Right ventricle myocardium inferior (tissue), 1 donor: ENCODE measurements at regions not wholly inside any gene's neighbourhood (a gene's known extent, or its start where the extent isn't known, plus 50 kb on each side); places are given as distances from the start of the nearest gene placed in this dataset.

Experiments used
- ATAC-seq: fragments of 200-7000 bp; cut with Tn5 transposase; one replicate; pipeline ENCODE4 v1.9.1; 2020; ENCODE audit warnings: mild to moderate bottlenecking, moderate library complexity
- DNase-seq: peaks from one replicate; pipeline ENCODE4 v3.0.0; 2021; ENCODE audit errors: missing footprints
- intact Hi-C: fragments of 100-400 bp; cut with DNase I; formaldehyde crosslinking; loops from one replicate; pipeline ENCODE4 v1.11.0; 2022
- donor health status: DM: no; HTN: yes; CAD: no; lungs with severe emphysema.

GRCh38 chr14:23817164-23817767 is 136.3 kb upstream of the DHRS4 start:
- ATAC-seq: no peak
- intact Hi-C loops: no loop called here
- no peak for DNase-seq

- ATAC-seq (no peak), DNase-seq (no peak)
- intact Hi-C loops: no loop called here
Observed at GRCh38 chr14:23827100-23827892, 126.3 kb upstream of the DHRS4 start.

GRCh38 chr14:23828001-23828400 is 125.6 kb upstream of the DHRS4 start:
- no peak for DNase-seq
- no peak for ATAC-seq
- intact Hi-C loops: no loop called here

GRCh38 chr14:23828616-23829015 is 125.0 kb upstream of the DHRS4 start:
- no peak for DNase-seq
- ATAC-seq: no peak
- intact Hi-C loops: no loop called here

GRCh38 chr14:23829736-23830471 is 123.7 kb upstream of the DHRS4 start:
- intact Hi-C loops: no loop called here
- no peak for DNase-seq
- no peak for ATAC-seq

GRCh38 chr14:23831596-23831995 is 122.0 kb upstream of the DHRS4 start:
- no peak for ATAC-seq
- DNase-seq: peak; percentile 11
- intact Hi-C loops: no loop called here

- ATAC-seq: no peak
- intact Hi-C loops: no loop called here
- no peak for DNase-seq
Observed at GRCh38 chr14:23861666-23862065, 91.9 kb upstream of the DHRS4 start.

GRCh38 chr14:23862513-23862912 is 91.1 kb upstream of the DHRS4 start:
- ATAC-seq (no peak), DNase-seq (no peak)
- intact Hi-C loops: no loop called here

- DNase-seq: no peak
- intact Hi-C loops: no loop called here
- no peak for ATAC-seq
Observed at GRCh38 chr14:23863836-23864235, 89.7 kb upstream of the DHRS4 start.

- ATAC-seq (no peak), DNase-seq (no peak)
- intact Hi-C loops: no loop called here
Observed at GRCh38 chr14:23864259-23864658, 89.3 kb upstream of the DHRS4 start.

GRCh38 chr14:23864861-23865260 is 88.7 kb upstream of the DHRS4 start:
- DNase-seq: no peak
- peak; percentile 44 for ATAC-seq
- intact Hi-C loops: no loop called here

- ATAC-seq: no peak
- no peak for DNase-seq
- intact Hi-C loops: no loop called here
Observed at GRCh38 chr14:23865502-23865901, 88.1 kb upstream of the DHRS4 start.

GRCh38 chr14:23866269-23866668 is 87.3 kb upstream of the DHRS4 start:
- intact Hi-C loops: no loop called here
- ATAC-seq (no peak), DNase-seq (no peak)

- DNase-seq: no peak
- ATAC-seq: no peak
- intact Hi-C loops: no loop called here
Observed at GRCh38 chr14:23869078-23869719, 84.4 kb upstream of the DHRS4 start.

- intact Hi-C loops: no loop called here
- DNase-seq: no peak
- no peak for ATAC-seq
Observed at GRCh38 chr14:23876160-23876750, 77.3 kb upstream of the DHRS4 start.

- no peak for ATAC-seq
- no peak for DNase-seq
- intact Hi-C loops: no loop called here
Observed at GRCh38 chr14:23877111-23877510, 76.5 kb upstream of the DHRS4 start.

GRCh38 chr14:23877538-23878180 is 75.9 kb upstream of the DHRS4 start:
- ATAC-seq (no peak), DNase-seq (no peak)
- intact Hi-C loops: no loop called here

GRCh38 chr14:23881282-23881681 is 72.3 kb upstream of the DHRS4 start:
- intact Hi-C loops: no loop called here
- DNase-seq: no peak
- no peak for ATAC-seq
